Suprapubic skin (tissue), 4 donors: ENCODE measurements at regions not wholly inside any gene's neighbourhood (a gene's known extent, or its start where the extent isn't known, plus 50 kb on each side); places are given as distances from the start of the nearest gene placed in this dataset.

Experiments
- DNase-seq, 2 donors: peaks; one replicate each; pipeline ENCODE4 v3.0.0-alpha.2; 2019; ENCODE audit warnings: low spot score in 2 of 2
- H3K27ac ChIP-seq: fragments of 200-600 bp; sonication (generic); one replicate; pipeline ENCODE4 v1.5.1; 2019
- H3K27me3 ChIP-seq: fragments of 200-600 bp; sonication (generic); one replicate; pipeline ENCODE4 v1.5.1; 2019
- H3K36me3 ChIP-seq: fragments of 200-600 bp; sonication (generic); one replicate; pipeline ENCODE4 v1.5.1; 2019
- H3K4me1 ChIP-seq: fragments of 200-600 bp; sonication (generic); one replicate; pipeline ENCODE4 v1.5.1; 2019
- H3K4me3 ChIP-seq: fragments of 200-600 bp; sonication (generic); one replicate; pipeline ENCODE4 v1.5.1; 2019; ENCODE audit warnings: mild to moderate bottlenecking
- H3K9me3 ChIP-seq: fragments of 200-600 bp; sonication (generic); one replicate; pipeline ENCODE4 v1.5.1; 2019
- EP300 ChIP-seq: sonication (generic); formaldehyde crosslinking; IDR thresholded peaks from one replicate; pipeline ENCODE4 v1.6.1; 2017; ENCODE audit warnings: antibody characterized with exemption
- POLR2A ChIP-seq, 2 donors: fragments of 450-650 bp; IDR thresholded peaks; one replicate each; pipeline ENCODE4 v1.6.1; 2017; ENCODE audit warnings: antibody characterized with exemption in 2 of 2, mild to moderate bottlenecking in 2 of 2, moderate library complexity in 2 of 2
- POLR2AphosphoS5 ChIP-seq, 3 donors: sonication (generic); formaldehyde crosslinking; IDR thresholded peaks; one replicate each; pipeline ENCODE4 v1.6.1; 2017; ENCODE audit warnings: antibody characterized with exemption in 3 of 3
- WGBS: methylation state at CpG from one replicate; pipeline ENCODE4 v1.1.5; 2018; 5-methylcytosine and 5-hydroxymethylcytosine counted together
- TF ChIP-seq, protein P1 (sequence below), 2 donors: fragments of 200-600 bp in 1 of 2; fragments of 450-650 bp in 1 of 2; sonication (generic) in 1 of 2; IDR thresholded peaks; one replicate each; pipeline ENCODE4 v1.5.1; 2016 to 2019; ENCODE audit warnings: antibody characterized with exemption in 2 of 2, mild to moderate bottlenecking in 1 of 2, moderate library complexity in 1 of 2

DNA sequence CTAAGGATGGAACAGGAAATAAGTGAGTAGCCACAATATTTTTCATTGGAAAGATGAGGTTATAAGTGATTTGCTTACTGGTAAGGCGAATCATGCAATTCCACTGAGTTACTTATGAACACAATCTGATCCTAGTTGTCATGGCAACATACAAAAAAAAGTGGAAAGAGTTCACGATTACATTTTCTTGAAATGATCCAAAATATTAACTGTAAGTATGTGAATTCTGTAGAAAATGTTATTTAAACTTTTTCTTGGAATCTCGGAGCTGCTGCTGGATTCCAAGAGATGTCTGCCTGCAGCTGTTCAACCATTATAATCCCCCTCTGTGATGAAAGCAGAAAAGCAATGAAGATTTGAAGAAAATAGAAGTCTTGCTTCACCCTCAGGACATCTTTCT lies 120.5 kb downstream of the KBTBD8 start:
- Histone ChIP-seq H3K27ac (no peak overlapping the region), H3K27me3 (peaks cover 4% of the 10 kb centered on the region), H3K4me3 (no peak overlapping the region), H3K4me1 (no peaks in the 10 kb centered on the region), H3K36me3 (no peaks in the 10 kb centered on the region), H3K9me3 (no peaks in the 10 kb centered on the region)
- TF ChIP-seq, protein P1, sequence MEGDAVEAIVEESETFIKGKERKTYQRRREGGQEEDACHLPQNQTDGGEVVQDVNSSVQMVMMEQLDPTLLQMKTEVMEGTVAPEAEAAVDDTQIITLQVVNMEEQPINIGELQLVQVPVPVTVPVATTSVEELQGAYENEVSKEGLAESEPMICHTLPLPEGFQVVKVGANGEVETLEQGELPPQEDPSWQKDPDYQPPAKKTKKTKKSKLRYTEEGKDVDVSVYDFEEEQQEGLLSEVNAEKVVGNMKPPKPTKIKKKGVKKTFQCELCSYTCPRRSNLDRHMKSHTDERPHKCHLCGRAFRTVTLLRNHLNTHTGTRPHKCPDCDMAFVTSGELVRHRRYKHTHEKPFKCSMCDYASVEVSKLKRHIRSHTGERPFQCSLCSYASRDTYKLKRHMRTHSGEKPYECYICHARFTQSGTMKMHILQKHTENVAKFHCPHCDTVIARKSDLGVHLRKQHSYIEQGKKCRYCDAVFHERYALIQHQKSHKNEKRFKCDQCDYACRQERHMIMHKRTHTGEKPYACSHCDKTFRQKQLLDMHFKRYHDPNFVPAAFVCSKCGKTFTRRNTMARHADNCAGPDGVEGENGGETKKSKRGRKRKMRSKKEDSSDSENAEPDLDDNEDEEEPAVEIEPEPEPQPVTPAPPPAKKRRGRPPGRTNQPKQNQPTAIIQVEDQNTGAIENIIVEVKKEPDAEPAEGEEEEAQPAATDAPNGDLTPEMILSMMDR (IDR thresholded peaks at IDR 0.05) = no peak
- no peak for TF ChIP-seq POLR2AphosphoS5 (IDR thresholded peaks at IDR 0.05)
- no peak for TF ChIP-seq POLR2A (IDR thresholded peaks at IDR 0.05)
- TF ChIP-seq EP300 = no peak
- WGBS = 51% methylated on average over 3 of the region's 3 CpGs
- no peak for DNase-seq

DNA sequence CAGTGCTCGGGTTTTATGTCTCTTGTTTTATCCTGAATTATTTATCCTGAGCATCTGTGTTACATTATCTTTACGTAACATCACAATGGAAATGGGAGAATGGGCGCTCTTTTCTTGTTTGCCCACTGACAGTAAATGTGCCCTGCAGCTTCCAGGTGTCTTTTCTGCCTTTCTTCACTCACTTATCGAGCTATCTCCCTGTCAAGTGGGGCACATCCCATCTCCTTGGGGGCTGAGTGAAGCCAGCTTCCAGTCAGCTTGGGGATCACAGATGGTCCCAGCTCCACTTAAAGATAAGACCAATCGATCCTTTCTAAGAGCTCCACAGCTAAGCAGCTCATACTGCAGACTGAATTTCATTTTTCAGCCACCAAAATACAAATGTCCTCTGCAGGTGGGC lies 125.8 kb downstream of the KBTBD8 start:
- Histone ChIP-seq H3K4me1 (no peaks in the 10 kb centered on the region), H3K27ac (no peak overlapping the region), H3K36me3 (no peaks in the 10 kb centered on the region), H3K4me3 (no peak overlapping the region), H3K27me3 (no peaks in the 10 kb centered on the region), H3K9me3 (no peaks in the 10 kb centered on the region)
- DNase-seq = no peak
- TF ChIP-seq, protein P1 (IDR thresholded peaks at IDR 0.05) = no peak
- TF ChIP-seq POLR2A (IDR thresholded peaks at IDR 0.05) (no peak), POLR2AphosphoS5 (IDR thresholded peaks at IDR 0.05) (no peak), EP300 (no peak)
- 62% methylated on average over 5 of the region's 5 CpGs for WGBS

DNA sequence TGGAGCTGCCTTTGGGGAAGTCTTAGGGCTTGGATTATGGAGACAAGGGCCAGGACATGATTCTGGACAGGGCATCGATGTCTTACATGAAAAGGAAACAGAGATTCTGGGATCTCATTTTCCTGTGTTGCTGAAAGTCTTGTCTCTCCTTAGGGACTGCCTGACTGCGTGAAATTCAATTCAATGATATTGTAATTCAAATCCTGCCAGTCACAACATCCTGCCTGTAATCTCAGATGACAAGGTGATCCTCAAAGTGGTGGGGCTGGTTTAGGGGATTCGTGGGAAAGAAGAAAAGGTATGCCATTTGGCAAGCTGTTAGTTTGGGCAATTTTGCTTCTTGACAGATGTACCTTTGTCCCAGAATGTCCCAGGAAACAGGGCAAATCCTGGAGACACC lies 129.1 kb downstream of the KBTBD8 start:
- no peak for TF ChIP-seq POLR2A (IDR thresholded peaks at IDR 0.05)
- no peak for TF ChIP-seq POLR2AphosphoS5 (IDR thresholded peaks at IDR 0.05)
- TF ChIP-seq, protein P1 (IDR thresholded peaks at IDR 0.05) = no peak
- Histone ChIP-seq H3K4me3 (no peak overlapping the region), H3K27me3 (no peaks in the 10 kb centered on the region), H3K9me3 (no peaks in the 10 kb centered on the region), H3K27ac (no peak overlapping the region), H3K36me3 (no peaks in the 10 kb centered on the region), H3K4me1 (no peaks in the 10 kb centered on the region)
- 49% methylated on average over 3 of the region's 3 CpGs for WGBS
- DNase-seq = no peak

DNA sequence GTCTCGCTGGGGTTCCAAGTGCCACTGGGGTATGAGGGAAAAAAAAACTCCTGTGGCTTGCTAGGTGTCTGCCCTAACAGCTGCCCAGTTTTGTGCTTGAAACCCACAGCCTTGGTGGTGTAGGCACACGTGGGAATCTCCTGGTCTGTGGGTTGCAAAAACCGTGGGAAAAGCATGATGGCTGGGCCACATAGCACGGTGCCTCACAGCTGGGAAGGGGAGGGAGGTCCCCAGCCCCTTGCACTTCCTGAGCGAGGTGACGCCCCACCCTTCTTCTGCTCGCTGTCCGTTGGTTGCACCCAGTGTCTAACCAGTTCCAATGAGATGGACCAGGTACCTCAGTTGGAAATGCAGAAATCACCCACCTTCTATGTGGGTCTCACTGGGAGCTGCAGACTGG lies 144.3 kb downstream of the KBTBD8 start:
- TF ChIP-seq EP300 (no peak), POLR2A (IDR thresholded peaks at IDR 0.05) (no peak), POLR2AphosphoS5 (IDR thresholded peaks at IDR 0.05) (no peak)
- TF ChIP-seq, protein P1 (IDR thresholded peaks at IDR 0.05) = no peak
- H3K4me1 ChIP-seq = no peaks in the 10 kb centered on the region
- DNase-seq = no peak
- 81% methylated on average over 8 of the region's 8 CpGs for WGBS
- H3K36me3 ChIP-seq = no peaks in the 10 kb centered on the region
- H3K27ac ChIP-seq = no peak overlapping the region
- H3K9me3 ChIP-seq = peaks cover 5% of the 10 kb centered on the region
- H3K4me3 ChIP-seq = no peak overlapping the region
- no peaks in the 10 kb centered on the region for H3K27me3 ChIP-seq

DNA sequence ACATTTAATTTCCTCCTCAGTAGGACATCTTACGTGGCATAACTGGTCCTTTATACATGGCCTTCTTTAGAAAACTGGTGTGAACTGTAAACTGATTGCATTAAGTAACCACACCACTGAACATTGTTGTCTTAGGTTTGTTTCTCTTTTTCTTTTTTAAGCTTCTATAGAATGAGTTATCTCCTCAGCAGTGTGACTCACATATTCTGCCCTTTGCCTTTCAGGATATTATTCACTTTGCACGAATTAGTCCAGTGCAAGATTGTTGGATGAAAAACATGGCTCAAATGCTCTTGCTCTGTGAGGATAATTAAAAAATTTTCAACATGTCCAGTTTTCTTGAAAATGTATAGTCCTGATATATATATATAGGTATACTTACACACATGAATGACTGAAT lies 147.6 kb downstream of the KBTBD8 start:
- DNase-seq = no peak
- Histone ChIP-seq H3K27ac (no peak overlapping the region), H3K4me1 (no peaks in the 10 kb centered on the region), H3K27me3 (no peaks in the 10 kb centered on the region), H3K9me3 (peaks cover 3% of the 10 kb centered on the region), H3K36me3 (no peaks in the 10 kb centered on the region), H3K4me3 (no peak overlapping the region)
- TF ChIP-seq, protein P1 (IDR thresholded peaks at IDR 0.05) = no peak
- TF ChIP-seq POLR2AphosphoS5 (IDR thresholded peaks at IDR 0.05) = no peak
- no peak for TF ChIP-seq EP300
- TF ChIP-seq POLR2A (IDR thresholded peaks at IDR 0.05) = no peak
- 89% methylated on average over 2 of the region's 2 CpGs for WGBS
